Putamen (tissue), 1 donor: ENCODE measurements at regions not wholly inside any gene's neighbourhood (a gene's known extent, or its start where the extent isn't known, plus 50 kb on each side); places are given as distances from the start of the nearest gene placed in this dataset.
"Not testable (repeated sequence)": the region's sequence is repeated elsewhere in the genome, so short reads cannot be mapped to it uniquely, and the experiment has no call there.

ENCODE experiments used
- DNase-seq: peaks from one replicate; pipeline ENCODE4 v3.0.0-alpha.2; 2016; ENCODE audit warnings: low spot score

GRCh38 chr6:19552076-19552475 is 285.1 kb upstream of the ID4 start:
- no peak for DNase-seq

- DNase-seq, result no peak
Measured at GRCh38 chr6:19552588-19552987, 284.6 kb upstream of the ID4 start.

GRCh38 chr6:19554356-19555225 is 282.6 kb upstream of the ID4 start:
- no peak for DNase-seq

DNA sequence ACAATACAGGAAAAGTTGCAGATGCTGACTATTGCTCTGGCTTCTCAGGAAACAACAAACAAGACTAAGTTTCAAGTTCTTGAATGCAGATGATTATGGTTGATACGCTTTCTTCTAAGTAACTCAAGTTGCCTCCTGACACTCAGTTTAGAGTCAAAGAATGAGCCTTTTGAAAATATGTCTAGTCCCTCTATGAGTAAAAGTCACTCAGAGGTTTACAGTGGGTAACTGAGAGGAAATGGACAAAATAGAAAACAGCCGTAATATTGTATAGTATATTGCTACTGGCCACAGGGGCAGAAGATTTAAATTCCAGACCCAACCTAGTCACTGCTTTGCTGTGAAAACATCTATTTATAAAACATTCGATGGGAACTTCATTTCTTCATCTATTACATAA is 280.0 kb upstream of the ID4 start:
- DNase-seq, result no peak

GRCh38 chr6:19558201-19558600 is 279.0 kb upstream of the ID4 start:
- no peak for DNase-seq

- DNase-seq, result no peak
Measured at GRCh38 chr6:19558934-19559333, 278.2 kb upstream of the ID4 start.

GRCh38 chr6:19562468-19562867 is 274.7 kb upstream of the ID4 start:
- no peak for DNase-seq

GRCh38 chr6:19569563-19569962 is 267.6 kb upstream of the ID4 start:
- no peak for DNase-seq

DNA sequence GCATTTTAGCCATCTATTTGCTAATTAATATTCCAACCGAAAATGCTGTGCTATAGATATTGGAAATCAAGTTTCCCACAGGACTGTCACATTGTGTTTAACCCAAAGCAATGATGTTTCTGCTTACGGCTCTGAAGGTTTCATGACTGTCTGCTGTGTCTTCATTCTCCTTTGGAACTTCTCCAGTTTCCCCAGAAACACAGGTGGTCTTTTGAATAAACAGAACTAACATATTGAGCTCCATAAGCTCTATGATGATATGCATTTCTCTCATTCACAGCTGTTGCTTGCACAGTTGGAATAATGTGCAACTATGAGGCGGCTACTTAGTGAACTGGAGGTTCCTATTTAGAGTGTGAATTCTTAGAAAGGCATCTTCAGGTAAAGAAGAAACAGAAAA is 266.0 kb upstream of the ID4 start:
- no peak for DNase-seq

- no peak for DNase-seq
Measured at GRCh38 chr6:19578481-19578880, 258.7 kb upstream of the ID4 start.

DNA sequence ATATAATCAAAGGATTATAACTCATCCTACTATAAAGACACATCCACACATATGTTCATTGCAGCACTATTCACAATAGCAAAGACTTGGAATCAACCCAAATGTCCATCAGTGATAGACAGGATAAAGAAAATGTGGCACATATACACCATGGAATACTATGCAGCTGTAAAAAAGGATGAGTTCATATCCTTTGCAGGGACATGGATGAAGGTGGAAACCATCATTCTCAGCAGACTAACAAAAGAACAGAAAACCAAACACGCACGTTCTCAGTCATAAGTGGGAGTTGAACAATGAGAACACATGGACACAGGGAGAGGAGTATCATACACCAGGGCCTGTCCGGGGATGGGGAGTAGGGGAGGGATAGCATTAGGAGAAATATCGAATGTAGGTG is 253.0 kb upstream of the ID4 start:
- not testable (repeated sequence) for DNase-seq

- no peak for DNase-seq
Measured at GRCh38 chr6:19587238-19587942, 249.8 kb upstream of the ID4 start.

- no peak for DNase-seq
Measured at GRCh38 chr6:19590501-19591131, 246.6 kb upstream of the ID4 start.

GRCh38 chr6:19597809-19598320 is 239.3 kb upstream of the ID4 start:
- no peak for DNase-seq

GRCh38 chr6:19599796-19600464 is 237.2 kb upstream of the ID4 start:
- no peak for DNase-seq

GRCh38 chr6:19602434-19603013 is 234.6 kb upstream of the ID4 start:
- DNase-seq, result no peak

DNA sequence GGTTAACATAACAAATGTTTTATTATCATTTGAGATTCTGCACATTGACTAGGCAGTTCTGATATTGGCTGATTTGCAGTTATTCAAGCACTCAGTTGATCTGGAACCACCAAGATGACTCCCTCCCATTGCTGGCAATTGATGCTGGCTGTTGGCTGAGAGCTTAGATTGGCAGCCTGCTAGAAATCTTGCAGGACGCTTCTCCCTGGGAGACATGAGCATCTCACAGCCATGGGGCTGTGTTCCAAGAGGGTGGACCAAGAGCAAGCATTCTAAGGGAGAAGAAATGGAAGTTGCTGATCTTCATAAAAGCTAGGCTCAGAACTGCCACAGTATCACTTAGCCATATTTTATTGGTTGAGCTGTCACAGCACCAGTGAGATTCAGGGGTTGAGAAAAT is 233.4 kb upstream of the ID4 start:
- no peak for DNase-seq

DNA sequence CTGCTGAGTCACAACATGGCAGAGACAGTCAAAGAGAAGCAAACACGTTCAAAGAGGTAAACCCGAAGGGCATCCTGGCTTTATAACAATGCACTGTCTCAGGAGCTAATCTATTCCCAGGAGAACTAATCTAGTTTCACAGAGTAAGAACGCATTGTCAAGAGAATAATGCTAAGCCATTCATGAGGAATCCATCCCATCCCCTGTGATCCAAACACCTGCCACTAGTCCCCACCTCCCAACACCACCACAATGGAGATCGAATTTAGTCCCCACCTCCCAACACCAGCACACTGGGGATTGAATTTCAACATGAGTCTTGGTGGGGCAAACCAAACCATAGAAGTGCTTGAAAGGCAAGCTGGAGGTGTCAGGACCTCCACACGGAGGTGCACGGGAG is 231.5 kb upstream of the ID4 start:
- no peak for DNase-seq

- no peak for DNase-seq
Measured at GRCh38 chr6:19608546-19608945, 228.6 kb upstream of the ID4 start.

- DNase-seq, result no peak
Measured at GRCh38 chr6:19609972-19610641, 227.1 kb upstream of the ID4 start.
